ENCODE measurements at regions not wholly inside any gene's neighbourhood (a gene's known extent, or its start where the extent isn't known, plus 50 kb on each side); places are given as distances from the start of the nearest gene placed in this dataset.
"Not testable (repeated sequence)": the region's sequence is repeated elsewhere in the genome, so short reads cannot be mapped to it uniquely, and the experiment has no call there.

- no peak for DNase-seq
Measured at GRCh38 chr1:229888157-229888556, 178.9 kb upstream of the GALNT2 start.

DNA sequence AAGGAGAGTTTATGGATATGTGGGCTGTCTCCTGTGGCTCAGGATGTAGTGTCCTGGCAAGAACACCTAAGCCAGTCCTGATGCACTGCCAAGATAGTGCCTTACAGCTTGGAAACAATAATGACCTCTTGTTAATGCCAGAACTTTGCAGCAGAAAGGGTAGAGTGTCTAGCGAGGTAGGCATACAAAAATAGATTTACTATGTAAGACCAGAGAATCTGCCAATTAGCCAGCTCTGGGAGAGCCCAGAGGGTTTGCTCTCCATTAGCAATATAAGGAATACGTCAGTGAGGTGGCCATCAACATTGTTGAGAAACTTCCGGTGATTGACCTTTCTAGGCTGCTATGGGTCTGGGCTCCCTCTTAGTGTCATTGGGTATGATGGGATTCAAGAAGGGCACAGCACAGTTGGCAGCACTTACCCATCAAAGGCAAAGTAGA is 178.5 kb upstream of the GALNT2 start:
- no peak for DNase-seq

DNA sequence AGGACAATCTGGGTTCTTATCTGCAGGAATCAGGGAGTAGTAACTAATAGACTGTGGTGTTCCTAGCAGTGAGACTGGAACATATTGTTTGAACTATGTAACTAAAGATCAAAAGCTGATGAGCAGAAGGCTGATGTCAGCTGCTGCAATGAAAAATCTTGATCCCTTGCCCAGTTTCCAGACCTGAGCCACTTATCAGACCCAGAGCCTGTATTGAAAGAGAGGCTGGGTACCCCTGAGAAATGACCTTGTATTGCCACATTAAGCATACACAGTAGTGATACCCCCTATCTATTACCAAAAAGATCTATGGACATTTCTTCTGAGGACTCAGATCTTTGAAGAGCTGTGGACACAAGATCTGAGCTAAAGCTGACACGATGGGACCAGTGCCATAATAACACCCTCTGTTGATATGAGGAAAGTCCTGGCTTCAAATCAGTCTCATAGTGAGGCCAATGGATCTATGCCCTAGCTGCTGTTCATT is 178.0 kb upstream of the GALNT2 start:
- DNase-seq = no peak

DNA sequence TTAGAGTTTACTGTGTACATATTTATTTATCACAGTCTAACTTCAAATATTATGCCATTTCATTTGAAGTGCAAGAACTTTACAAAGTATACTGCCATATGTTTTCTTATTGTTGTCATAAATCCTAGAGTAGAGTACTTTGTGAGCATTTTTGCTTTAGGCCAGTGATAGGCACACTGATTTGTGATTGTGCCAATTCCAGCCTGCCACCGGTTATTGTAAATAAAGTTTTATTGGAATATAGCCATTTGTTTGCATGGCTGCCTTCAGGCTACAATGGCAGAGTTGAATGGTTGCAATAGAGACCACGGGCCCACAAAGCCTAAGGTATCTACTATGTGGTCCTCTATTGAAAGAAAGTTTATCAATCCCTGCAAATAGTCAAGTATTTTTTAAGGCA is 175.8 kb upstream of the GALNT2 start:
- DNase-seq = no peak

GRCh38 chr1:229892515-229893117 is 174.4 kb upstream of the GALNT2 start:
- DNase-seq = no peak

DNA sequence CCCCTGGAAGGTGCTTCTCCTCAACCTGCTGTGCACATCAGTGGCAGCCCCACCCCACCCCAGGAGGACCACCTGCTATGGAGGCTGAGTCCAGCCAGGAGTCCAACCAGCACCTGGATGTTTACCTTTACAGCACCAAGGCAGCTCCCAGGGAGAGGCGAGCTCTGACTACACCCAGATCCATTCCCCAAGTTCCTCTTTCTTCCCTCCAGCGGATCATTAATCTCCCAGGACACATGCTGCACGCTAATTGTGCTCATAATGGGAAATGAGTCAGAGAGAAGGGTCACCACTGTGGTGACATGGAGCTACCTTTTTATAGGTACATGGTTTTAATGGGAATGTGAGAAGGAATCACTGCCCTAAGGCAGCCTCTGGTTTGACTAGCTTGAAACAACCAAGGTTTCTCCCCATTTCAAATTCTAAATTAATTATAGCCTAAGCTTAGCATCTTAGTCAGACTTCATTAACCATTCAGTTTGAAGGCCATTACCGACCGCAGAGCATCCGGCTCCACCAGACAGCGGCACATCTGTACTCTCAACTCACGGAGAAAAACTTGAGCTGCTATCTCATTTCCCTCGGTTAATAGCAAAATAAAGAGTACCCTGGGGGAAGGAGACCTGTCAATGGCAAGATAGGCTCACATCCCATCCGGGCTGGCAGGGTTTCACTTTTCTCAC is 173.1 kb upstream of the GALNT2 start:
- no peak for DNase-seq

GRCh38 chr1:229894532-229894931 is 172.5 kb upstream of the GALNT2 start:
- DNase-seq = no peak

DNA sequence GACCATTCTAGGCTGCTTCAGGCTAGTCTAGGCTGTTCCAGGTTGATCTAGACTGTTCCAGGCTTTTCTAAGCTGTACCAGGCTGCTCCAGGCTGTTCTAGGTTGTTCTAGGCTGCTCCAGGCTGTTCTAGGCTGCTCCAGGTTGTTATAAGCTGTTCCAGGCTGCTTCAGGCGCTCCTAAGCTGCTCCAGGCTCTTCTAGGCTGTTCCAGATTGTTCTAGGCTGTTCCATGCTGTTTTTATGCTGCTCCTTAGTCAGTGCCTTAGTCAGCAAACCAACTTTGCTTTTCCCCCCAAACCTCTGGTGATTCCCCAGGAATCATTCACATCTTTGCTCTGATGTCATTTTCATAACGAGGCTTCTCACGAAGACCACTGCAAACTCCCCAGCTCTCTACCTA is 171.4 kb upstream of the GALNT2 start:
- DNase-seq = no peak

- no peak for DNase-seq
Measured at GRCh38 chr1:229896306-229896705, 170.7 kb upstream of the GALNT2 start.

DNA sequence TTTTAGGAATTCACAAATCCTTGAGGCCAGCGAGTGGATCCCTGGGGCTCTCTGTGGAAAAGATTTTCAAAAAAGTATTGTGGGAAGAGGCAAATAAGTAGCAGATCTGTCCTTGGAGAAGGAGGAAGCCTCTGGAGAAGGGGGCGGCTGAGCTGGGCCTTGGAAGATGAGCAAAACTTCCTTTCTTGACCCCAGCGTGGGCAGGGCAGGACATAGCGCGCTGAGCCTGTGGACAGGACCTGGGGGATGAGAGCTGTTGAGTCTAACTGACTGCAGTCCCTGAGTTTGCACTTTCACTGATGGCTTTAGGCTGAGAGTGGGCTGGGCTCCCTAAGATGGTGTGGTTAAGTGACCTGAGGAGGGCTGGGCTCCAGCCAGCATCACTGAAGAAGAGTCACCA is 170.2 kb upstream of the GALNT2 start:
- no peak for DNase-seq

GRCh38 chr1:229897501-229897900 is 169.5 kb upstream of the GALNT2 start:
- DNase-seq = no peak

DNA sequence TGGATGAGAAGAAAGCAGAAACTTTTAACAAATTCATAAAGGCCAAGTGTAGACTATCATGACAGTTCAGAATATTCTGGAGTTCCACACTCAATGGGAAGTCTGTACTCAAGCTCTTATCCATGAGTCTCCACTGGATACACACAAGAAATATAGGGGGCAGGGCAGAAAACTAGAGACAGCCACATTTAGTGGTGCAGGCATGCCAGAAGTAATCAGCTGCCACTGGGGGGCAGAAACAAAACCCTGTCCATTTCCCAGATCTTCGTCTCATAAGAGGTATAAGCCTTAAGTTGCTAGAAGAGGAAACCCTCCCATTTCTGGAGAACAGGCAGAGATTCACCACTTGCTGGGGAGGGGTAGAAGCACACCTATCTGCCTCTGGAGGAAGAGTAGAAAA is 166.8 kb upstream of the GALNT2 start:
- peak; percentile 13 for DNase-seq

GRCh38 chr1:229905031-229905545 is 161.9 kb upstream of the GALNT2 start:
- DNase-seq = no peak

- no peak for DNase-seq
Measured at GRCh38 chr1:229905652-229906051, 161.4 kb upstream of the GALNT2 start.

GRCh38 chr1:229907884-229908638 is 159.0 kb upstream of the GALNT2 start:
- DNase-seq = peak; percentile 30

DNA sequence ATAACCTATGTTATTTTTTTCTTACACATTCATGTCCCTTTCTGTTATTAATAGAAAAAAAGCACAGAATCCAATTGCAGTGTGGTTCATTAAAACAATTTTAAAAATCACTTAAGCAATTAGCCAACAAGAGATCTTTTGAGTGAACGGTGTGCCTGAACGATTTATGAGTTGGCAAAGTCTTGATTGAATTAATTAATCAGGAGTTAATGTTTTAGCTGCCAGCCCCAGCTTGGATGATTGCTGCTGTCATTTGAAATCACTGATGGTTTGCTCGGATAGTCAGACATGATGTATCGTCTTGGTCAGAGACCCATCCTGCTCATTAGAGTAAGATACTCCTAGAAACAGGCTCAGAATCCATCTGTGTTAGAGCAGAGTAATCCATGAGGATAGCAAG is 158.3 kb upstream of the GALNT2 start:
- DNase-seq = no peak

- DNase-seq = no peak
Measured at GRCh38 chr1:229913489-229913888, 153.5 kb upstream of the GALNT2 start.

GRCh38 chr1:229919488-229919887 is 147.6 kb upstream of the GALNT2 start:
- DNase-seq = not testable (repeated sequence)

DNA sequence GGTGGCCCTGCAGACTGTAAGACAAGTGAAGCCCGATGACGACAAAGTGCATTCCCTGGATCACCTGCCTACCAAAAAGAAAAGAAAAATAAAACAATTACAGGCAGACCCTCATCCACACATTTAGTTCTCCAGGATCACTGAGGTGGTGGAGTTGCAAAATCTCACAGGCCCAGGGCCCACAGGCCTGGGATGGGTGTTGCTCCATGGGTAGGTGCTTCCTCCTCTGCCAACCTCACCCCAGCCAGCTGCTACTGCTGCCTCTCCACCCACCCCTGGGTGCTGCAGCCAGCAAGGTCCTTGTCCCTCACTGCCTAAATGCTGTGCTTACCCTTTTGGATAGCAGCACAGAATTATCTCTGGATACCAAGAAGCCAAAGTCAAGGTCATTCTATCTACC is 146.4 kb upstream of the GALNT2 start:
- no peak for DNase-seq

DNA sequence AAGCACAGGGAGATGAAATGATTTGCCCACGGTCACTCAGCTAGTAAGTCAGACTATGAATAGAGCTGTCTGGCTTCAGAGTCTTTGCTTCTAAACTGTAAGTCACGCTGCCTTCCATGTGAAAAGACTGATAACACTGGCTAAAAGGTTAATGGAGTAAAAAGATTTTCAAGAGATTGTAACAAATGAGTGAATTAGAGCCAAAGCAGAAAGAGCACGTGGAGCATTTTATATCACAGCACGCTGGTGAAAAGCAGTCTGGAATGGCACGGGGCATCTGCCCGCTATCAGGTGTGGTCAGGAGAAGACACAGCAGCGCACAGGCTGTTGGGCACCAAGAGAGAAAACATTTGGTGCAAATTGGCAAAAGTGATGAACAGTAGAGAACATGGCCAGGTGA is 144.8 kb upstream of the GALNT2 start:
- DNase-seq = no peak

GRCh38 chr1:229924639-229925038 is 142.4 kb upstream of the GALNT2 start:
- no peak for DNase-seq

- no peak for DNase-seq
Measured at GRCh38 chr1:229928767-229929166, 138.3 kb upstream of the GALNT2 start.

DNA sequence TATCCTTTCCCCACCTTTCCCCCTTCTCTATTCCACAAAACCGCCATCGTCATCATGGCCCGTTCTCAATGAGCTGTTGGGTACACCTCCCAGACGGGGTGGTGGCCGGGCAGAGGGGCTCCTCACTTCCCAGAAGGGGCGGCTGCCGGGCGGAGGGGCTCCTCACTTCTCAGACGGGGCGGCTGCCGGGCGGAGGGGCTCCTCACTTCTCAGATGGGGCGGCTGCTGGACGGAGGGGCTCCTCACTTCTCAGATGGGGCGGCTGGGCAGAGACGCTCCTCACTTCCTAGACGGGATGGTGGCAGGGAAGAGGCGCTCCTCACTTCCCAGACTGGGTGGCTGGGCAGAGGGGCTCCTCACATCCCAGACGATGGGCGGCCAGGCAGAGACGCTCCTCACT is 135.3 kb upstream of the GALNT2 start:
- not testable (repeated sequence) for DNase-seq

- not testable (repeated sequence) for DNase-seq
Measured at GRCh38 chr1:229935157-229935556, 131.9 kb upstream of the GALNT2 start.

Measured in NCI-H82 (cell line).